HUES6 (cell line): ENCODE measurements at regions not wholly inside any gene's neighbourhood (a gene's known extent, or its start where the extent isn't known, plus 50 kb on each side); places are given as distances from the start of the nearest gene placed in this dataset.

ENCODE experiments used
- H3K27ac ChIP-seq: 2 replicates; pipeline ENCODE4 v1.7.0; 2013; ENCODE audit warnings: low read depth, mild to moderate bottlenecking, low read length, inconsistent platforms
- H3K27me3 ChIP-seq: 2 replicates; pipeline ENCODE4 v1.6.1; 2013; ENCODE audit warnings: low read length; ENCODE audit not compliant: control insufficient read depth, insufficient read depth
- H3K36me3 ChIP-seq: 2 replicates; pipeline ENCODE4 v1.6.1; 2013; ENCODE audit warnings: low read length; ENCODE audit not compliant: control insufficient read depth, insufficient read depth
- H3K4me1 ChIP-seq: 2 replicates; pipeline ENCODE4 v1.6.1; 2013; ENCODE audit warnings: low read length; ENCODE audit not compliant: control insufficient read depth, insufficient read depth
- H3K4me3 ChIP-seq: 2 replicates; pipeline ENCODE4 v1.5.1; 2013; ENCODE audit warnings: low read depth, low read length
- H3K9ac ChIP-seq: one replicate; pipeline ENCODE4 v1.6.1; 2013; ENCODE audit warnings: mild to moderate bottlenecking, low read length
- H3K9me3 ChIP-seq: 2 replicates; pipeline ENCODE4 v1.6.1; 2013; ENCODE audit warnings: low read depth, low read length; ENCODE audit not compliant: control insufficient read depth, insufficient read depth

GRCh38 chr4:18201885-18202284 is 180.3 kb upstream of the LCORL start:
- Histone ChIP-seq H3K9ac (no peak overlapping the region), H3K27me3 (no peaks in the 10 kb centered on the region; the same call in 1 of the 2 replicates), H3K4me1 (no peaks in the 10 kb centered on the region), H3K27ac (no peak overlapping the region), H3K9me3 (no peaks in the 10 kb centered on the region), H3K4me3 (no peak overlapping the region), H3K36me3 (no peaks in the 10 kb centered on the region)

- no peaks in the 10 kb centered on the region for H3K27me3 ChIP-seq
- no peak overlapping the region for H3K4me3 ChIP-seq
- no peak overlapping the region for H3K27ac ChIP-seq
- H3K9ac ChIP-seq: no peak overlapping the region
- no peaks in the 10 kb centered on the region for H3K9me3 ChIP-seq
- H3K36me3 ChIP-seq: no peaks in the 10 kb centered on the region
- H3K4me1 ChIP-seq: no peaks in the 10 kb centered on the region
Observed at GRCh38 chr4:18198653-18199052, 177.1 kb upstream of the LCORL start.

- Histone ChIP-seq H3K9me3 (no peaks in the 10 kb centered on the region), H3K27ac (no peak overlapping the region), H3K36me3 (no peaks in the 10 kb centered on the region), H3K4me1 (no peaks in the 10 kb centered on the region), H3K4me3 (no peak overlapping the region), H3K9ac (no peak overlapping the region), H3K27me3 (no peaks in the 10 kb centered on the region)
Observed at GRCh38 chr4:18197467-18197866, 175.9 kb upstream of the LCORL start.

DNA sequence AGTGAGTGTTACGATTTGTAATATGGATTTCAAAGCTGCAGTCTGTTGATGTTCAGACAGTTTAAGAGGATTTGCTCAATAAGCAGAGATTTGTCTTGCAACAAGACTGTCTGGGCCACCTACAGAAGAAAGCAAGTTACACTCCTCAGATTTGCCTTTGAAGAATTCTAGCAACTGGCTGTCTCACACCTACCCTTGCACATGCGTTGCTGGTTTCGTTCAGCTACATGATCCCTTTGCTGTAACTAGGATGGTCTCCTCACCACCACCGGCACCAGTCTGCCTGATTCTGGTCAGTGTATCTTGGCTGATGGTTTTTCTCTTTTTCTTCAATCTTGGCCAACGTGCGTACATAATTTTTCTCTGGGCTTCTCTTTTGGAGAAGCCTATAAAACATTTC is 172.7 kb upstream of the LCORL start:
- H3K27ac ChIP-seq: no peak overlapping the region
- no peaks in the 10 kb centered on the region for H3K36me3 ChIP-seq
- H3K9ac ChIP-seq: no peak overlapping the region
- no peak overlapping the region for H3K4me3 ChIP-seq
- H3K27me3 ChIP-seq: no peaks in the 10 kb centered on the region
- H3K9me3 ChIP-seq: no peaks in the 10 kb centered on the region
- no peaks in the 10 kb centered on the region for H3K4me1 ChIP-seq

DNA sequence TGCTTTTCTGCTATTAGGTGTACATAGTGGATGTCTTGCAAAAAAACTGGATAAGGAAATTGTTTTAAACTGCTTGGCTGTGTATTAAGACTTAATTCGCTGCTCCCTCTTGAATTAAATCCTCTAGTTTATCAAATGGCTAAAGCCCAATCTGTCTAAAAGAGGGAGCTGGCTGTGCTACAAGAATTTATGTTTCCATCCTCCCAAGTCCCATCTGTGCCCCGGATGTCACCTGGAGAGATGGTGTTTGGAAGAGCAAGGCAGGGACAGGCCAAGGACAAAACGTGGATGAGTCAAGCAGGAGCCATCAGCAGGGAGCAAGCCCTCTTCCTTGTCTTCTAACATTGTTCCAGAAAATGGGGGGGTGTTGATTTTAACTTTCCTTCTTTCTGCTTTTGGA is 171.3 kb upstream of the LCORL start:
- no peak overlapping the region for H3K9ac ChIP-seq
- no peaks in the 10 kb centered on the region for H3K4me1 ChIP-seq
- no peak overlapping the region for H3K27ac ChIP-seq
- H3K36me3 ChIP-seq: no peaks in the 10 kb centered on the region
- no peaks in the 10 kb centered on the region for H3K27me3 ChIP-seq
- H3K9me3 ChIP-seq: no peaks in the 10 kb centered on the region
- no peak overlapping the region for H3K4me3 ChIP-seq

- Histone ChIP-seq H3K4me1 (no peaks in the 10 kb centered on the region), H3K4me3 (no peak overlapping the region), H3K27me3 (no peaks in the 10 kb centered on the region), H3K36me3 (no peaks in the 10 kb centered on the region), H3K9me3 (no peaks in the 10 kb centered on the region), H3K9ac (no peak overlapping the region), H3K27ac (no peak overlapping the region)
Observed at GRCh38 chr4:18185491-18185890, 163.9 kb upstream of the LCORL start.

DNA sequence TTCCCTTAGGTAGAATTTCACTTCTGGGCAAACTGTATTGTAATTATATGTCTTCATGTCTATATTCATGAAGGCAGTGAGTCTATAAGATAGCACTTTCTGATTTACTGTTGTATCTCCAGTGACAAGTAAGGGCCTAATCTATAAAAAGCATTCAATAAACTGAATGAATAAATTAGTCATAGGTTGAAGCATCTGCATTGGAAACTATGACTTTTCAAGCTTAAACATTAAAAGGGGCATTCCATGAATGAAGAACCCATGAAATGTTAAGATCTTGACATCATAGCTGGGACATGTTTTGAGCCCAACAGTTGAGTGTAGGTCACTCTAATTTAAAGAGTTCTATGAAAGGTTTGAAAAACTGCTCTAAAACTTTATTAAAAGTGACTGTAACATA is 159.3 kb upstream of the LCORL start:
- no peak overlapping the region for H3K27ac ChIP-seq
- no peaks in the 10 kb centered on the region for H3K4me1 ChIP-seq
- H3K9me3 ChIP-seq: no peaks in the 10 kb centered on the region

GRCh38 chr4:18180122-18180521 is 158.6 kb upstream of the LCORL start:
- H3K4me1 ChIP-seq: no peaks in the 10 kb centered on the region
- no peak overlapping the region for H3K27ac ChIP-seq
- H3K9me3 ChIP-seq: no peaks in the 10 kb centered on the region
- H3K4me3 ChIP-seq: no peak overlapping the region
- no peaks in the 10 kb centered on the region for H3K36me3 ChIP-seq
- no peak overlapping the region for H3K9ac ChIP-seq
- H3K27me3 ChIP-seq: no peaks in the 10 kb centered on the region

More for the DNA sequence above, 159.3 kb upstream of the LCORL start:
- Histone ChIP-seq H3K4me3 (no peak overlapping the region), H3K9ac (no peak overlapping the region), H3K36me3 (no peaks in the 10 kb centered on the region), H3K27me3 (no peaks in the 10 kb centered on the region)

- Histone ChIP-seq H3K27me3 (no peaks in the 10 kb centered on the region), H3K9me3 (no peaks in the 10 kb centered on the region), H3K36me3 (no peaks in the 10 kb centered on the region), H3K4me1 (no peaks in the 10 kb centered on the region), H3K4me3 (no peak overlapping the region), H3K9ac (no peak overlapping the region), H3K27ac (no peak overlapping the region)
Observed at GRCh38 chr4:18171896-18172295, 150.3 kb upstream of the LCORL start.

DNA sequence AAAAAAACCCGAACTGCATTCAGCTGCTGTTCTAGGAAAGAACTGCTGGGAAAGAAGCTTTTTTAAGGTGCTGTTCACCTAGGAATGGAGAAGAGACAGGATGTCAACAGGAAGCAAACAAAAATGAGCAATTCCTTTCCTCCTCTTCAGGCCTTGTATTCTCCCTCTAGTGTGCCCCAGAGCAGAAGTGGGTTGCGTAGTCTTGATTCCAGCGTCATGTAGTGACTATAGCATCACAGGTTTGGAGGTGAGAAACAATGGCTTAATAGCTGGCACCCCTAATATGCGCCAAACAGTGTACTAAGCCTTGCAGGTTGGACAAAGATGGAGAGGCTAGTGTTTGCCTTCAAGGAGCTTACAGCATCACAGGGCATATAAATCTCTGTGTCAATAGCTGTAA is 146.3 kb upstream of the LCORL start:
- Histone ChIP-seq H3K27me3 (no peaks in the 10 kb centered on the region), H3K9me3 (no peaks in the 10 kb centered on the region), H3K4me3 (no peak overlapping the region), H3K36me3 (no peaks in the 10 kb centered on the region), H3K27ac (no peak overlapping the region), H3K9ac (no peak overlapping the region), H3K4me1 (no peaks in the 10 kb centered on the region)

- no peak overlapping the region for H3K27ac ChIP-seq
- H3K27me3 ChIP-seq: no peaks in the 10 kb centered on the region
- no peaks in the 10 kb centered on the region for H3K9me3 ChIP-seq
- no peak overlapping the region for H3K9ac ChIP-seq
- H3K36me3 ChIP-seq: no peaks in the 10 kb centered on the region
- H3K4me1 ChIP-seq: no peaks in the 10 kb centered on the region
- H3K4me3 ChIP-seq: no peak overlapping the region
Observed at GRCh38 chr4:18166925-18167324, 145.4 kb upstream of the LCORL start.

GRCh38 chr4:18162453-18162852 is 140.9 kb upstream of the LCORL start:
- Histone ChIP-seq H3K4me3 (no peak overlapping the region), H3K27ac (no peak overlapping the region), H3K4me1 (no peaks in the 10 kb centered on the region), H3K9me3 (no peaks in the 10 kb centered on the region), H3K27me3 (no peaks in the 10 kb centered on the region), H3K36me3 (no peaks in the 10 kb centered on the region), H3K9ac (no peak overlapping the region)
